ENCODE measurements at regions not wholly inside any gene's neighbourhood (a gene's known extent, or its start where the extent isn't known, plus 50 kb on each side); places are given as distances from the start of the nearest gene placed in this dataset.

- TF ChIP-seq, protein P1, sequence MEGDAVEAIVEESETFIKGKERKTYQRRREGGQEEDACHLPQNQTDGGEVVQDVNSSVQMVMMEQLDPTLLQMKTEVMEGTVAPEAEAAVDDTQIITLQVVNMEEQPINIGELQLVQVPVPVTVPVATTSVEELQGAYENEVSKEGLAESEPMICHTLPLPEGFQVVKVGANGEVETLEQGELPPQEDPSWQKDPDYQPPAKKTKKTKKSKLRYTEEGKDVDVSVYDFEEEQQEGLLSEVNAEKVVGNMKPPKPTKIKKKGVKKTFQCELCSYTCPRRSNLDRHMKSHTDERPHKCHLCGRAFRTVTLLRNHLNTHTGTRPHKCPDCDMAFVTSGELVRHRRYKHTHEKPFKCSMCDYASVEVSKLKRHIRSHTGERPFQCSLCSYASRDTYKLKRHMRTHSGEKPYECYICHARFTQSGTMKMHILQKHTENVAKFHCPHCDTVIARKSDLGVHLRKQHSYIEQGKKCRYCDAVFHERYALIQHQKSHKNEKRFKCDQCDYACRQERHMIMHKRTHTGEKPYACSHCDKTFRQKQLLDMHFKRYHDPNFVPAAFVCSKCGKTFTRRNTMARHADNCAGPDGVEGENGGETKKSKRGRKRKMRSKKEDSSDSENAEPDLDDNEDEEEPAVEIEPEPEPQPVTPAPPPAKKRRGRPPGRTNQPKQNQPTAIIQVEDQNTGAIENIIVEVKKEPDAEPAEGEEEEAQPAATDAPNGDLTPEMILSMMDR (IDR thresholded peaks at IDR 0.05) = peak in 2 of 6 experiments; percentile 14 to 31
- TF ChIP-seq POLR2A (IDR thresholded peaks at IDR 0.05) = no peak
These were observed 84.6 kb upstream of the NAV2 start for GRCh38 chr11:19628018-19628417.

Data from adrenal gland (tissue), 5 donors.